OCI-LY3 (cell line): ENCODE measurements at regions not wholly inside any gene's neighbourhood (a gene's known extent, or its start where the extent isn't known, plus 50 kb on each side); places are given as distances from the start of the nearest gene placed in this dataset.

ENCODE experiments used
- CTCF ChIP-seq: fragments of 200-600, 300-600 bp; sonication (generic); IDR thresholded peaks from 2 replicates; pipeline ENCODE4 v1.5.1; 2014; ENCODE audit warnings: antibody characterized with exemption, low read length, low read depth
- EZH2phosphoT487 ChIP-seq: fragments of 200-600 bp; shearing (Covaris generic); IDR thresholded peaks from 2 replicates; pipeline ENCODE4 v1.6.1; 2018; ENCODE audit warnings: antibody characterized with exemption, mixed run types, low read depth

- TF ChIP-seq CTCF (no peak), EZH2phosphoT487 (no peak)
Observed at GRCh38 chr4:142944565-142944964, 98.5 kb upstream of the INPP4B start.
